ENCODE measurements at regions not wholly inside any gene's neighbourhood (a gene's known extent, or its start where the extent isn't known, plus 50 kb on each side); places are given as distances from the start of the nearest gene placed in this dataset.

GRCh38 chr13:58806401-58806800 lies 1174.9 kb downstream of the PCDH17 start:
- no peak overlapping the region for H2AFZ ChIP-seq (ENCODE audit: low read length)
- in situ Hi-C loops (cut with HindIII; ENCODE audit: extremely low pct_ligation_motif_present, low pct_unique_long_range_greater_than_20kb) (no loop called here), intact Hi-C loops (cut with micrococcal nuclease; ENCODE audit: unreplicated experiment) (no loop called here)
- WGBS (ENCODE audit: low lambda C conversion rate): 0% methylated on average over 2 of the region's 2 CpGs
- FAIRE-seq: no peak
- no peaks in the 10 kb centered on the region for H4K20me1 ChIP-seq (ENCODE audit: insufficient read depth, low read length)
- ChIA-PET CTCF (ENCODE audit: low intra/inter-chr PET ratio, low total read pairs) (no interaction called here), POLR2A (no interaction called here)
- H3K36me3 ChIP-seq (replicated peaks in 1 of 2; ENCODE audit: control insufficient read depth in 1 of 2, insufficient read depth in 2 of 2, low read length in 2 of 2): no peaks in the 10 kb centered on the region
- no peak overlapping the region for H3K4me3 ChIP-seq (replicated peaks in 1 of 3; ENCODE audit: insufficient read depth in 1 of 3, low read depth in 2 of 3, low read length in 3 of 3)
- no peak for DNase-seq (ENCODE audit: low spot score)
- H3K27me3 ChIP-seq (ENCODE audit: control insufficient read depth in 1 of 2, insufficient read depth in 2 of 2, low read length in 2 of 2): no peaks in the 10 kb centered on the region
- H3K79me2 ChIP-seq (ENCODE audit: insufficient read depth, low read length): no peaks in the 10 kb centered on the region
- H3K9me3 ChIP-seq (ENCODE audit: low read length): no peaks in the 10 kb centered on the region
- no peak for ATAC-seq
- H3K4me2 ChIP-seq (ENCODE audit: low read depth, low read length): no peak overlapping the region
- no peaks in the 10 kb centered on the region for H3K4me1 ChIP-seq (ENCODE audit: insufficient read depth, low read length)
- no peak for TF ChIP-seq ZNF83 (CRISPR knock-in tag; IDR thresholded peaks at IDR 0.05; ENCODE audit: borderline replicate concordance)
- no TSS peak for BruUV-seq (replicated peaks)
- H3K27ac ChIP-seq (ENCODE audit: extremely low read length, insufficient read depth, low read length): no peak overlapping the region
- no peak overlapping the region for H3K9ac ChIP-seq (ENCODE audit: insufficient read depth, low read depth, low read length)

- FAIRE-seq: no peak
- WGBS (ENCODE audit: low lambda C conversion rate): 61% methylated on average over 27 of the region's 29 CpGs
- Histone ChIP-seq H3K9ac (ENCODE audit: insufficient read depth, low read depth, low read length) (no peak overlapping the region), H3K4me3 (replicated peaks in 1 of 3; ENCODE audit: insufficient read depth in 1 of 3, low read depth in 2 of 3, low read length in 3 of 3) (no peak overlapping the region), H3K36me3 (replicated peaks in 1 of 2; ENCODE audit: control insufficient read depth in 1 of 2, insufficient read depth in 2 of 2, low read length in 2 of 2) (no peaks in the 10 kb centered on the region), H3K79me2 (ENCODE audit: insufficient read depth, low read length) (no peaks in the 10 kb centered on the region), H3K27me3 (ENCODE audit: control insufficient read depth in 1 of 2, insufficient read depth in 2 of 2, low read length in 2 of 2) (no peaks in the 10 kb centered on the region), H4K20me1 (ENCODE audit: insufficient read depth, low read length) (no peaks in the 10 kb centered on the region), H2AFZ (ENCODE audit: low read length) (no peak overlapping the region), H3K4me2 (ENCODE audit: low read depth, low read length) (no peak overlapping the region), H3K27ac (ENCODE audit: extremely low read length, insufficient read depth, low read length) (no peak overlapping the region), H3K9me3 (ENCODE audit: low read length) (no peaks in the 10 kb centered on the region), H3K4me1 (ENCODE audit: insufficient read depth, low read length) (no peaks in the 10 kb centered on the region)
- DNase-seq (ENCODE audit: low spot score): no peak
- CTCF ChIA-PET (ENCODE audit: low intra/inter-chr PET ratio, low total read pairs): no interaction called here
- in situ Hi-C loops (cut with HindIII; ENCODE audit: extremely low pct_ligation_motif_present, low pct_unique_long_range_greater_than_20kb) (no loop called here), intact Hi-C loops (cut with micrococcal nuclease; ENCODE audit: unreplicated experiment) (no loop called here)
- no TSS peak for BruUV-seq (replicated peaks)
- POLR2A ChIA-PET: no interaction called here
- ATAC-seq: no peak
- TF ChIP-seq CCAR2 (optimal IDR thresholded peaks at IDR 0.05; ENCODE audit: low read depth, low read length): no peak
- TF ChIP-seq SKI (IDR thresholded peaks at IDR 0.05; ENCODE audit: partially characterized antibody): no peak
- TF ChIP-seq, protein P1, sequence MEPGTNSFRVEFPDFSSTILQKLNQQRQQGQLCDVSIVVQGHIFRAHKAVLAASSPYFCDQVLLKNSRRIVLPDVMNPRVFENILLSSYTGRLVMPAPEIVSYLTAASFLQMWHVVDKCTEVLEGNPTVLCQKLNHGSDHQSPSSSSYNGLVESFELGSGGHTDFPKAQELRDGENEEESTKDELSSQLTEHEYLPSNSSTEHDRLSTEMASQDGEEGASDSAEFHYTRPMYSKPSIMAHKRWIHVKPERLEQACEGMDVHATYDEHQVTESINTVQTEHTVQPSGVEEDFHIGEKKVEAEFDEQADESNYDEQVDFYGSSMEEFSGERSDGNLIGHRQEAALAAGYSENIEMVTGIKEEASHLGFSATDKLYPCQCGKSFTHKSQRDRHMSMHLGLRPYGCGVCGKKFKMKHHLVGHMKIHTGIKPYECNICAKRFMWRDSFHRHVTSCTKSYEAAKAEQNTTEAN (CRISPR knock-in tag; conservative IDR thresholded peaks at IDR 0.05): no peak
- TF ChIP-seq ZNF609 (CRISPR knock-in tag; IDR thresholded peaks at IDR 0.05; ENCODE audit: borderline replicate concordance): no peak
- no peak for TF ChIP-seq ZKSCAN8 (CRISPR knock-in tag; IDR thresholded peaks at IDR 0.05; ENCODE audit: borderline replicate concordance)
- TF ChIP-seq, protein P2, sequence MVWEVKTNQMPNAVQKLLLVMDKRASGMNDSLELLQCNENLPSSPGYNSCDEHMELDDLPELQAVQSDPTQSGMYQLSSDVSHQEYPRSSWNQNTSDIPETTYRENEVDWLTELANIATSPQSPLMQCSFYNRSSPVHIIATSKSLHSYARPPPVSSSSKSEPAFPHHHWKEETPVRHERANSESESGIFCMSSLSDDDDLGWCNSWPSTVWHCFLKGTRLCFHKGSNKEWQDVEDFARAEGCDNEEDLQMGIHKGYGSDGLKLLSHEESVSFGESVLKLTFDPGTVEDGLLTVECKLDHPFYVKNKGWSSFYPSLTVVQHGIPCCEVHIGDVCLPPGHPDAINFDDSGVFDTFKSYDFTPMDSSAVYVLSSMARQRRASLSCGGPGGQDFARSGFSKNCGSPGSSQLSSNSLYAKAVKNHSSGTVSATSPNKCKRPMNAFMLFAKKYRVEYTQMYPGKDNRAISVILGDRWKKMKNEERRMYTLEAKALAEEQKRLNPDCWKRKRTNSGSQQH (CRISPR knock-in tag; IDR thresholded peaks at IDR 0.05; ENCODE audit: low read depth): no peak
- no peak for TF ChIP-seq GFI1 (CRISPR knock-in tag; IDR thresholded peaks at IDR 0.05; ENCODE audit: borderline replicate concordance)
- TF ChIP-seq TCF7L2 (IDR thresholded peaks at IDR 0.05; ENCODE audit: low read depth, low read length): no peak
- no peak for TF ChIP-seq NCOA1 (CRISPR knock-in tag; IDR thresholded peaks at IDR 0.05)
Observed at GRCh38 chr13:58823701-58824100, 1192.2 kb downstream of the PCDH17 start.

All from HepG2 (cell line).